Adipocyte (in vitro differentiated cells): ENCODE measurements at regions not wholly inside any gene's neighbourhood (a gene's known extent, or its start where the extent isn't known, plus 50 kb on each side); places are given as distances from the start of the nearest gene placed in this dataset.

Source experiments
- DNase-seq: peaks from one replicate; pipeline ENCODE4 v3.0.0-alpha.2; 2015; ENCODE audit warnings: low read depth
- H3K27me3 ChIP-seq: replicated peaks from 2 replicates; pipeline ENCODE4 v1.7.0; 2013; ENCODE audit warnings: mild to moderate bottlenecking, low read length, moderate library complexity; ENCODE audit not compliant: control insufficient read depth, insufficient read depth
- H3K36me3 ChIP-seq: 2 replicates; pipeline ENCODE4 v1.7.0; 2013; ENCODE audit warnings: low read length, mild to moderate bottlenecking, moderate library complexity; ENCODE audit not compliant: control insufficient read depth, insufficient read depth, severe bottlenecking
- H3K4me1 ChIP-seq: 2 replicates; pipeline ENCODE4 v1.7.0; 2013; ENCODE audit warnings: mild to moderate bottlenecking, low read length, moderate library complexity; ENCODE audit not compliant: control insufficient read depth, insufficient read depth
- H3K4me3 ChIP-seq: 2 replicates; pipeline ENCODE4 v1.7.0; 2013; ENCODE audit warnings: mild to moderate bottlenecking, low read length, moderate library complexity
- H3K9ac ChIP-seq: 2 replicates; pipeline ENCODE4 v1.7.0; 2013; ENCODE audit warnings: mild to moderate bottlenecking, low read length, moderate library complexity
- H3K9me3 ChIP-seq: 2 replicates; pipeline ENCODE4 v1.7.0; 2013; ENCODE audit warnings: mild to moderate bottlenecking, low read length, moderate library complexity; ENCODE audit not compliant: control insufficient read depth

GRCh38 chr20:56802805-56803204 lies 173.7 kb downstream of the TFAP2C start:
- Histone ChIP-seq H3K4me3 (no peak overlapping the region), H3K4me1 (no peaks in the 10 kb centered on the region), H3K36me3 (no peaks in the 10 kb centered on the region), H3K9ac (no peak overlapping the region), H3K9me3 (peaks cover 16% of the 10 kb centered on the region), H3K27me3 (peaks cover 21% of the 10 kb centered on the region)
- DNase-seq, result no peak

GRCh38 chr20:56805313-56805712 lies 176.2 kb downstream of the TFAP2C start:
- no peaks in the 10 kb centered on the region for H3K4me1 ChIP-seq
- H3K4me3 ChIP-seq, result no peak overlapping the region
- H3K9me3 ChIP-seq, result no peaks in the 10 kb centered on the region
- no peak overlapping the region for H3K9ac ChIP-seq
- H3K36me3 ChIP-seq, result no peaks in the 10 kb centered on the region
- DNase-seq, result no peak
- H3K27me3 ChIP-seq, result peaks cover 42% of the 10 kb centered on the region

- no peak overlapping the region for H3K4me3 ChIP-seq
- H3K9me3 ChIP-seq, result no peaks in the 10 kb centered on the region
- no peaks in the 10 kb centered on the region for H3K36me3 ChIP-seq
- H3K27me3 ChIP-seq, result peaks cover 42% of the 10 kb centered on the region
- H3K4me1 ChIP-seq, result no peaks in the 10 kb centered on the region
- DNase-seq, result no peak
- H3K9ac ChIP-seq, result no peak overlapping the region
These were observed 176.9 kb downstream of the TFAP2C start for GRCh38 chr20:56805966-56806365.

GRCh38 chr20:56806952-56807517 lies 177.9 kb downstream of the TFAP2C start:
- DNase-seq, result no peak
- Histone ChIP-seq H3K4me1 (no peaks in the 10 kb centered on the region), H3K27me3 (peaks cover 44% of the 10 kb centered on the region), H3K4me3 (no peak overlapping the region), H3K36me3 (no peaks in the 10 kb centered on the region), H3K9ac (no peak overlapping the region), H3K9me3 (no peaks in the 10 kb centered on the region)

GRCh38 chr20:56808117-56808725 lies 179.1 kb downstream of the TFAP2C start:
- H3K36me3 ChIP-seq, result no peaks in the 10 kb centered on the region
- no peak for DNase-seq
- peaks cover 50% of the 10 kb centered on the region for H3K27me3 ChIP-seq
- H3K9me3 ChIP-seq, result peaks cover 4% of the 10 kb centered on the region
- H3K4me3 ChIP-seq, result no peak overlapping the region
- no peaks in the 10 kb centered on the region for H3K4me1 ChIP-seq
- no peak overlapping the region for H3K9ac ChIP-seq

GRCh38 chr20:56808732-56809131 lies 179.6 kb downstream of the TFAP2C start:
- peaks cover 4% of the 10 kb centered on the region for H3K9me3 ChIP-seq
- H3K9ac ChIP-seq, result no peak overlapping the region
- no peaks in the 10 kb centered on the region for H3K36me3 ChIP-seq
- H3K27me3 ChIP-seq, result peaks cover 50% of the 10 kb centered on the region
- no peak overlapping the region for H3K4me3 ChIP-seq
- no peak for DNase-seq
- no peaks in the 10 kb centered on the region for H3K4me1 ChIP-seq

- H3K36me3 ChIP-seq, result no peaks in the 10 kb centered on the region
- H3K4me1 ChIP-seq, result no peaks in the 10 kb centered on the region
- H3K9me3 ChIP-seq, result peaks cover 4% of the 10 kb centered on the region
- no peak for DNase-seq
- no peak overlapping the region for H3K4me3 ChIP-seq
- peaks cover 49% of the 10 kb centered on the region for H3K27me3 ChIP-seq
- no peak overlapping the region for H3K9ac ChIP-seq
These were observed 180.6 kb downstream of the TFAP2C start for GRCh38 chr20:56809668-56810067.

GRCh38 chr20:56810141-56810540 lies 181.0 kb downstream of the TFAP2C start:
- Histone ChIP-seq H3K9me3 (peaks cover 4% of the 10 kb centered on the region), H3K36me3 (no peaks in the 10 kb centered on the region), H3K27me3 (peaks cover 47% of the 10 kb centered on the region)

GRCh38 chr20:56815796-56816195 lies 186.7 kb downstream of the TFAP2C start:
- H3K36me3 ChIP-seq, result no peaks in the 10 kb centered on the region
- H3K4me1 ChIP-seq, result peaks cover 18% of the 10 kb centered on the region
- no peak overlapping the region for H3K4me3 ChIP-seq
- peaks cover 18% of the 10 kb centered on the region for H3K27me3 ChIP-seq
- H3K9ac ChIP-seq, result no peak overlapping the region
- peaks cover 12% of the 10 kb centered on the region for H3K9me3 ChIP-seq
- no peak for DNase-seq

More at GRCh38 chr20:56810141-56810540, 181.0 kb downstream of the TFAP2C start:
- H3K4me1 ChIP-seq, result no peaks in the 10 kb centered on the region
- no peak overlapping the region for H3K4me3 ChIP-seq
- no peak overlapping the region for H3K9ac ChIP-seq
- DNase-seq, result no peak

- DNase-seq, result no peak
- H3K4me1 ChIP-seq, result peaks cover 18% of the 10 kb centered on the region
- H3K9ac ChIP-seq, result no peak overlapping the region
- H3K36me3 ChIP-seq, result no peaks in the 10 kb centered on the region
- no peak overlapping the region for H3K4me3 ChIP-seq
- H3K9me3 ChIP-seq, result peaks cover 12% of the 10 kb centered on the region
- peaks cover 23% of the 10 kb centered on the region for H3K27me3 ChIP-seq
These were observed 187.2 kb downstream of the TFAP2C start for GRCh38 chr20:56816349-56816748.

GRCh38 chr20:56817780-56818675 lies 188.9 kb downstream of the TFAP2C start:
- H3K27me3 ChIP-seq, result peaks cover 19% of the 10 kb centered on the region
- DNase-seq, result no peak
- H3K36me3 ChIP-seq, result no peaks in the 10 kb centered on the region

More at GRCh38 chr20:56817780-56818675, 188.9 kb downstream of the TFAP2C start:
- no peak overlapping the region for H3K9ac ChIP-seq
- peaks cover 18% of the 10 kb centered on the region for H3K4me1 ChIP-seq
- H3K9me3 ChIP-seq, result peaks cover 8% of the 10 kb centered on the region
- H3K4me3 ChIP-seq, result no peak overlapping the region
